K562 (cell line): ENCODE measurements at regions not wholly inside any gene's neighbourhood (a gene's known extent, or its start where the extent isn't known, plus 50 kb on each side); places are given as distances from the start of the nearest gene placed in this dataset.

ENCODE experiments used
- ATAC-seq: fragments of 200-7000 bp; cut with Tn5 transposase; 3 replicates; pipeline ENCODE4 v1.9.1; 2020; ENCODE audit warnings: moderate library complexity
- BruUV-seq: library from RNA; stranded (reverse); fragments of 400-500 nt; replicated peaks from 2 replicates; lab custom pipeline; 2021; lab: Mats Ljungman, UMichigan
- CTCF ChIA-PET: fragments of 300-600 bp; formaldehyde crosslinking; extraction: SDS; loops from one replicate; lab custom pipeline; 2021; ENCODE audit warnings: low intra/inter-chr PET ratio; lab: Yijun Ruan, JAX
- POLR2A ChIA-PET: fragments of 300-600, 350-650 bp; sonication (Branson Sonifier 250); formaldehyde crosslinking; extraction: SDS; loops from one replicate; lab custom pipeline; 2021; ENCODE audit warnings: antibody characterized with exemption, inconsistent platforms; lab: Yijun Ruan, JAX
- DNase-seq, 4 experiments: peaks; one replicate each; pipeline versions ENCODE4 v3.0.0 to v3.0.0-alpha.2; 2011 to 2018; ENCODE audit warnings: low spot score in 3 of 4, mixed read lengths in 3 of 4; ENCODE audit errors: extremely low read depth in 1 of 4
- FAIRE-seq: peaks from 2 replicates; lab custom pipeline; 2011; peaks lifted over from hg19 to GRCh38; lab: Jason Lieb, UNC
- H2AFZ ChIP-seq: 2 replicates; pipeline ENCODE4 v1.6.0; 2011; ENCODE audit warnings: low read depth, low read length, control low read depth, inconsistent platforms
- H3K27ac ChIP-seq: fragments of 200-600 bp; 3 replicates; pipeline ENCODE4 v1.8.0; 2011; ENCODE audit warnings: low read depth, mild to moderate bottlenecking, control low read depth, inconsistent platforms, low read length, moderate library complexity, mixed read lengths; ENCODE audit errors: extremely low read depth
- H3K27me3 ChIP-seq, 2 experiments: fragments of 300-600 bp in 1 of 2; 2 replicates in 1 of 2; 3 replicates in 1 of 2; pipeline versions ENCODE4 v1.6.0 to v1.8.0; 2011; ENCODE audit warnings: inconsistent platforms in 2 of 2, low read length in 2 of 2, mild to moderate bottlenecking in 1 of 2, mixed read lengths in 1 of 2, moderate library complexity in 1 of 2; ENCODE audit not compliant: control insufficient read depth in 2 of 2, insufficient read depth in 2 of 2
- H3K36me3 ChIP-seq: fragments of 300-600 bp; 3 replicates; pipeline ENCODE4 v1.8.0; 2011; ENCODE audit warnings: mild to moderate bottlenecking, low read length, inconsistent platforms; ENCODE audit not compliant: control insufficient read depth, insufficient read depth
- H3K4me1 ChIP-seq, 2 experiments: fragments of 200-600 bp in 1 of 2; replicated peaks in 1 of 2; 2 replicates in 1 of 2; 3 replicates in 1 of 2; pipeline versions ENCODE4 v1.5.1 to v1.8.0; 2011; ENCODE audit warnings: inconsistent platforms in 2 of 2, low read length in 2 of 2, mild to moderate bottlenecking in 1 of 2, mixed read lengths in 1 of 2, moderate library complexity in 1 of 2; ENCODE audit not compliant: control insufficient read depth in 2 of 2, insufficient read depth in 2 of 2
- H3K4me2 ChIP-seq: 2 replicates; pipeline ENCODE4 v1.6.1; 2011; ENCODE audit warnings: low read length, control low read depth, inconsistent platforms, mixed read lengths; ENCODE audit not compliant: insufficient read depth
- H3K4me3 ChIP-seq: fragments of 200-600 bp; sonication (generic), shearing (Covaris generic); 2 replicates; pipeline ENCODE4 v1.5.1; 2016; ENCODE audit warnings: control low read depth, inconsistent platforms
- H3K79me2 ChIP-seq: fragments of 200-600 bp; 3 replicates; pipeline ENCODE4 v1.8.0; 2011; ENCODE audit warnings: low read length, inconsistent platforms; ENCODE audit not compliant: control insufficient read depth, insufficient read depth
- H3K9ac ChIP-seq, 2 experiments: 2 replicates each; pipeline versions ENCODE4 v1.6.0 to v1.6.1; 2011; ENCODE audit warnings: low read depth in 2 of 2, low read length in 2 of 2, control low read depth in 1 of 2, inconsistent platforms in 1 of 2, mild to moderate bottlenecking in 1 of 2, mixed read lengths in 1 of 2; ENCODE audit not compliant: insufficient read depth in 1 of 2
- H3K9me1 ChIP-seq: one replicate; pipeline ENCODE4 v1.6.0; 2011; ENCODE audit warnings: inconsistent platforms, mild to moderate bottlenecking, low read length, moderate library complexity; ENCODE audit not compliant: control insufficient read depth, insufficient read depth
- H3K9me3 ChIP-seq: replicated peaks from 2 replicates; pipeline ENCODE4 v1.5.1; 2011; ENCODE audit warnings: low read depth, low read length, inconsistent platforms; ENCODE audit not compliant: control insufficient read depth, insufficient read depth
- H4K20me1 ChIP-seq: replicated peaks from 2 replicates; pipeline ENCODE4 v1.6.1; 2011; ENCODE audit warnings: low read length, inconsistent platforms, mixed read lengths; ENCODE audit not compliant: control insufficient read depth, insufficient read depth
- ARID2 ChIP-seq: fragments of 450-650 bp; IDR thresholded peaks from 2 replicates; pipeline ENCODE4 v1.6.1; 2017; ENCODE audit warnings: antibody characterized with exemption, mild to moderate bottlenecking
- RBFOX2 ChIP-seq: fragments of 200-400 bp; formaldehyde crosslinking; IDR thresholded peaks from 2 replicates; pipeline ENCODE4 v1.6.1; 2017; ENCODE audit warnings: low read depth, mild to moderate bottlenecking, low read length, moderate library complexity
- WGBS: fragments of 100-300 bp; shearing (Covaris generic); methylation state at CpG from one replicate; pipeline ENCODE4 v1.1.6; 2016; ENCODE audit warnings: low coverage, mixed read lengths; ENCODE audit not compliant: insufficient coverage; ENCODE audit errors: missing lambda C conversion rate; 5-methylcytosine and 5-hydroxymethylcytosine counted together
- in situ Hi-C: fragments of 300-500 bp; cut with MboI; formaldehyde crosslinking; loops from 4 replicates; pipeline ENCODE4 v1.15.0; 2018; ENCODE audit warnings: inconsistent platforms, mixed read lengths
- intact Hi-C: fragments of 100-400 bp; cut with micrococcal nuclease; formaldehyde crosslinking; loops from 2 replicates; pipeline ENCODE4 v1.14.2; 2022
- TF ChIP-seq, protein P1 (sequence below): sonication (generic); formaldehyde crosslinking; IDR thresholded peaks from 2 replicates; pipeline ENCODE4 v1.8.0; 2023; ENCODE audit warnings: mild to moderate bottlenecking, missing genetic modification reagents
- TF ChIP-seq, protein P2 (sequence below): sonication (generic); formaldehyde crosslinking; IDR thresholded peaks from 2 replicates; pipeline ENCODE4 v1.9.0; 2022; ENCODE audit warnings: mild to moderate bottlenecking, missing genetic modification reagents

DNA sequence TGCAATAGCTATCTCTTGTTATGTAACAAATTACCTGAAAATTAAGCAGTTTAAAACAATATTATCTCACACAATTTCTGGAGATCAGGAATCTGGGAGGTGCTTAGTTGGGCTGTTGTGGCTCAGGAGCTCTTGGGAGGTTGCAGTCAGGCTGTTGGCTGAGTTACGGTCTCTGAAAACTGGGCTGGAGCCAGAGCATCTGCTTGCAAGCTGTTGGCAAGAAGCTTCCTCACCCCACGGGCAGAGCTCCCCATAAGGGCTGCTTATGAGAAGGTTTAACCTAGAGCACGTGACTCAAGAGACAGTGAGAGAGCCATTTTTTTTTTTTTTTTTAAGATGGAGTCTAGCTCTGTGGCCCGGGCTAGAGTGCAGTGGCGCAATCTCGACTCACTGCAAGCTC is 346.8 kb downstream of the ATP23 start (continued):
- TF ChIP-seq, protein P1, sequence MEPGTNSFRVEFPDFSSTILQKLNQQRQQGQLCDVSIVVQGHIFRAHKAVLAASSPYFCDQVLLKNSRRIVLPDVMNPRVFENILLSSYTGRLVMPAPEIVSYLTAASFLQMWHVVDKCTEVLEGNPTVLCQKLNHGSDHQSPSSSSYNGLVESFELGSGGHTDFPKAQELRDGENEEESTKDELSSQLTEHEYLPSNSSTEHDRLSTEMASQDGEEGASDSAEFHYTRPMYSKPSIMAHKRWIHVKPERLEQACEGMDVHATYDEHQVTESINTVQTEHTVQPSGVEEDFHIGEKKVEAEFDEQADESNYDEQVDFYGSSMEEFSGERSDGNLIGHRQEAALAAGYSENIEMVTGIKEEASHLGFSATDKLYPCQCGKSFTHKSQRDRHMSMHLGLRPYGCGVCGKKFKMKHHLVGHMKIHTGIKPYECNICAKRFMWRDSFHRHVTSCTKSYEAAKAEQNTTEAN (CRISPR knock-in tag), result no peak
- no peak for TF ChIP-seq RBFOX2
- TF ChIP-seq, protein P2, sequence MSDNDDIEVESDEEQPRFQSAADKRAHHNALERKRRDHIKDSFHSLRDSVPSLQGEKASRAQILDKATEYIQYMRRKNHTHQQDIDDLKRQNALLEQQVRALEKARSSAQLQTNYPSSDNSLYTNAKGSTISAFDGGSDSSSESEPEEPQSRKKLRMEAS (CRISPR knock-in tag), result no peak

DNA sequence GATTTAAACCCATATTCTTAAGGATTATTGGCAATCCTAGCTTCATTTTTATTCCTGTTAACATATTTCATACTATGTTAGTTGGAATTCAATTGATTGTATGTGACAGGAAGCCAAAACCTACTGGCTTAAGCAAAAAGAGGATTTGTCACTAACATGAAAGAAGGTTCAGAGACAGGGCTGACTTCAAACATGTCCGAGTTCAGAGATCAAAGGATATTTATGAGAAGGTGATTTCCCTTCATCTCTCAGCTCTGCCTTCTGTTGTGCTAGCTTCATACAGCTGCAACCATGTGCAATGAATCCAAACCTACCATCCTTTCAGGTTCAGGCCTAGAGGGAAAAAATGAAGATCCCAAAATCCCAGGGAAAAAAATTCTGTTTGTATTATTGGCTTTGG is 349.7 kb downstream of the ATP23 start:
- no peaks in the 10 kb centered on the region for H3K9me3 ChIP-seq

More for the DNA sequence above, 349.7 kb downstream of the ATP23 start:
- ChIA-PET CTCF (no interaction called here), POLR2A (no interaction called here)
- no peak overlapping the region for H3K9ac ChIP-seq
- H3K4me1 ChIP-seq, result no peaks in the 10 kb centered on the region
- no peak overlapping the region for H3K4me3 ChIP-seq
- H2AFZ ChIP-seq, result no peak overlapping the region
- H3K27ac ChIP-seq, result no peak overlapping the region
- no peak overlapping the region for H3K4me2 ChIP-seq
- H4K20me1 ChIP-seq, result no peaks in the 10 kb centered on the region
- no peaks in the 10 kb centered on the region for H3K36me3 ChIP-seq
- FAIRE-seq (no peak), DNase-seq (no peak), ATAC-seq (no peak)
- no peak for TF ChIP-seq ARID2
- no peaks in the 10 kb centered on the region for H3K79me2 ChIP-seq
- WGBS, result 0% methylated on average over 1 of the region's 1 CpG
- intact Hi-C loops, result no loop called here
- no TSS peak for BruUV-seq
- H3K9me1 ChIP-seq, result no peaks in the 10 kb centered on the region
- H3K27me3 ChIP-seq, result no peaks in the 10 kb centered on the region
- in situ Hi-C loops, result no loop called here
